MM.1S (cell line): ENCODE measurements at regions not wholly inside any gene's neighbourhood (a gene's known extent, or its start where the extent isn't known, plus 50 kb on each side); places are given as distances from the start of the nearest gene placed in this dataset.

Experiments used
- DNase-seq: peaks from one replicate; pipeline ENCODE4 v3.0.0-alpha.2; 2015
- H2AFZ ChIP-seq: fragments of 300-600 bp; sonication (generic); 2 replicates; pipeline ENCODE4 v1.6.0; 2016; ENCODE audit warnings: antibody characterized with exemption, low read length
- H3F3A ChIP-seq: fragments of 300-600 bp; sonication (generic); 2 replicates; pipeline ENCODE4 v1.6.1; 2016; ENCODE audit warnings: mild to moderate bottlenecking, antibody characterized with exemption, low read length, moderate library complexity, mixed read lengths; ENCODE audit not compliant: insufficient read depth
- H3K27ac ChIP-seq: fragments of 300-600 bp; sonication (generic); 2 replicates; pipeline ENCODE4 v1.5.1; 2016; ENCODE audit warnings: mild to moderate bottlenecking, low read length
- H3K27me3 ChIP-seq: fragments of 300-600 bp; sonication (generic); replicated peaks from 2 replicates; pipeline ENCODE4 v1.6.0; 2016; ENCODE audit warnings: low read length; ENCODE audit not compliant: insufficient read depth
- H3K36me3 ChIP-seq: fragments of 300-600 bp; sonication (generic); replicated peaks from 2 replicates; pipeline ENCODE4 v1.6.1; 2016; ENCODE audit warnings: mild to moderate bottlenecking, low read length, mixed read lengths; ENCODE audit not compliant: insufficient read depth
- H3K4me1 ChIP-seq: fragments of 300-600 bp; sonication (generic); 2 replicates; pipeline ENCODE4 v1.6.1; 2016; ENCODE audit warnings: low read length, mixed read lengths
- H3K4me2 ChIP-seq: fragments of 300-600 bp; sonication (generic); 2 replicates; pipeline ENCODE4 v1.6.0; 2016; ENCODE audit warnings: low read depth, low read length
- H3K4me3 ChIP-seq: fragments of 300-600 bp; sonication (generic); 2 replicates; pipeline ENCODE4 v1.5.1; 2016; ENCODE audit warnings: low read length, mixed read lengths
- H3K79me2 ChIP-seq: fragments of 300-600 bp; sonication (generic); 2 replicates; pipeline ENCODE4 v1.6.1; 2016; ENCODE audit warnings: mixed run types, low read length, mixed read lengths
- H3K9ac ChIP-seq: fragments of 300-600 bp; sonication (generic); 2 replicates; pipeline ENCODE4 v1.6.1; 2016; ENCODE audit warnings: low read length, mixed read lengths
- H3K9me2 ChIP-seq: fragments of 300-600 bp; sonication (generic); replicated peaks from 2 replicates; pipeline ENCODE4 v1.6.1; 2016; ENCODE audit warnings: mild to moderate bottlenecking, low read length, mixed read lengths; ENCODE audit not compliant: insufficient read depth
- H3K9me3 ChIP-seq: fragments of 300-600 bp; sonication (generic); replicated peaks from 2 replicates; pipeline ENCODE4 v1.6.1; 2016; ENCODE audit warnings: mild to moderate bottlenecking, low read length, mixed read lengths; ENCODE audit not compliant: insufficient read depth
- H4K20me1 ChIP-seq: fragments of 300-600 bp; sonication (generic); 2 replicates; pipeline ENCODE4 v1.6.1; 2016; ENCODE audit warnings: mild to moderate bottlenecking, low read length, moderate library complexity, mixed read lengths; ENCODE audit not compliant: insufficient read depth
- CTCF ChIP-seq: fragments of 300-600 bp; sonication (generic); IDR thresholded peaks from 2 replicates; pipeline ENCODE4 v1.5.1; 2016; ENCODE audit warnings: antibody characterized with exemption, low read length, mixed read lengths
- EZH2 ChIP-seq: fragments of 300-600 bp; sonication (generic); optimal IDR thresholded peaks from 2 replicates; pipeline ENCODE3; 2017; ENCODE audit warnings: low read depth, mild to moderate bottlenecking, antibody characterized with exemption, low read length, mixed read lengths
- EZH2phosphoT487 ChIP-seq: fragments of 300-600 bp; sonication (generic); IDR thresholded peaks from 2 replicates; pipeline ENCODE4 v1.6.1; 2018; ENCODE audit warnings: antibody characterized with exemption, low read length

- Histone ChIP-seq H3K27ac (no peak overlapping the region), H4K20me1 (no peaks in the 10 kb centered on the region), H3K79me2 (no peaks in the 10 kb centered on the region), H3K4me3 (no peak overlapping the region), H3K9ac (no peak overlapping the region), H3K4me1 (no peaks in the 10 kb centered on the region), H3K4me2 (no peak overlapping the region), H2AFZ (no peak overlapping the region), H3K27me3 (no peaks in the 10 kb centered on the region), H3K36me3 (no peaks in the 10 kb centered on the region), H3K9me3 (no peaks in the 10 kb centered on the region), H3K9me2 (no peaks in the 10 kb centered on the region), H3F3A (no peaks in the 10 kb centered on the region)
- TF ChIP-seq EZH2phosphoT487 = no peak
- no peak for TF ChIP-seq EZH2
- no peak for TF ChIP-seq CTCF
- DNase-seq = no peak
Observed at GRCh38 chr5:31023105-31023504, 170.4 kb upstream of the CDH6 start.

GRCh38 chr5:31021181-31021624 is 172.3 kb upstream of the CDH6 start:
- no peak overlapping the region for H2AFZ ChIP-seq
- TF ChIP-seq EZH2 (no peak), CTCF (no peak), EZH2phosphoT487 (no peak)
- no peak for DNase-seq
- no peaks in the 10 kb centered on the region for H3K36me3 ChIP-seq
- H3K4me3 ChIP-seq = no peak overlapping the region
- no peaks in the 10 kb centered on the region for H4K20me1 ChIP-seq
- no peak overlapping the region for H3K4me2 ChIP-seq
- no peaks in the 10 kb centered on the region for H3F3A ChIP-seq
- no peaks in the 10 kb centered on the region for H3K27me3 ChIP-seq
- no peak overlapping the region for H3K27ac ChIP-seq
- H3K9me2 ChIP-seq = 0 out of 2 replicates have a peak, but pooled peaks cover 3% of the 10 kb centered on the region
- H3K9me3 ChIP-seq = no peaks in the 10 kb centered on the region
- no peaks in the 10 kb centered on the region for H3K79me2 ChIP-seq
- no peaks in the 10 kb centered on the region for H3K4me1 ChIP-seq
- no peak overlapping the region for H3K9ac ChIP-seq

- no peaks in the 10 kb centered on the region for H3K36me3 ChIP-seq
- no peaks in the 10 kb centered on the region for H3K79me2 ChIP-seq
- H3K27me3 ChIP-seq = no peaks in the 10 kb centered on the region
- no peak overlapping the region for H3K4me3 ChIP-seq
- H4K20me1 ChIP-seq = no peaks in the 10 kb centered on the region
- H2AFZ ChIP-seq = no peak overlapping the region
- H3K9me3 ChIP-seq = no peaks in the 10 kb centered on the region
- H3K4me1 ChIP-seq = no peaks in the 10 kb centered on the region
- H3K4me2 ChIP-seq = no peak overlapping the region
- no peaks in the 10 kb centered on the region for H3K9me2 ChIP-seq
- no peaks in the 10 kb centered on the region for H3F3A ChIP-seq
- no peak overlapping the region for H3K27ac ChIP-seq
- TF ChIP-seq EZH2phosphoT487 (no peak), EZH2 (no peak), CTCF (no peak)
- no peak for DNase-seq
- H3K9ac ChIP-seq = no peak overlapping the region
Observed at GRCh38 chr5:31008231-31008630, 185.3 kb upstream of the CDH6 start.
